ENCODE measurements at regions not wholly inside any gene's neighbourhood (a gene's known extent, or its start where the extent isn't known, plus 50 kb on each side); places are given as distances from the start of the nearest gene placed in this dataset.

DNA sequence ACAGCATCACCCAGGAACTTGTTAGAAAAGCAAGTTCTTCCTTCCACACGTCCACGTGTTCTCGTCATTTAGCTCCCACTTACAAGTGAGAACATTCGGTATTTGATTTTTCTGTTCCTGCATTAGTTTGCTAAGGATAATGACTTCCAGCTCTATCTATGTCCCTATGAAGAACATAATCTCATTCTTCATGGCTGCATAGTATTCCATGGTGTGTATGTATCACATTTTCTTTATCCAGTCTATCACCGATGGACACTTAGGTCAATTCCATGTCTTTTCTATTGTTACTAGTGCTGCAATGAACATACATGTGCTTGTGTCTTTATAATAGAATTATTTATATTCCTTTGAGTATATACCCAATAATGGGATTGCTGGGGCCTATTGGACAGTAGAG is 368.7 kb upstream of the RUNX1 start:
- BruUV-seq (replicated peaks), result no TSS peak
- intact Hi-C loops (cut with micrococcal nuclease), result no loop called here
- Mint-ChIP-seq H3K9me3 (ENCODE audit: unreplicated experiment) (peaks cover 12% of the 10 kb centered on the region), H3K27me3 (ENCODE audit: insufficient read depth, unreplicated experiment) (peaks cover 36% of the 10 kb centered on the region), H3K27ac (ENCODE audit: low read depth, unreplicated experiment) (no peak overlapping the region), H3K36me3 (ENCODE audit: insufficient read depth, unreplicated experiment) (no peaks in the 10 kb centered on the region), H3K4me3 (ENCODE audit: unreplicated experiment) (no peak overlapping the region), H3K4me1 (ENCODE audit: insufficient read depth, unreplicated experiment) (no peaks in the 10 kb centered on the region)
- TF ChIP-seq, protein P1, sequence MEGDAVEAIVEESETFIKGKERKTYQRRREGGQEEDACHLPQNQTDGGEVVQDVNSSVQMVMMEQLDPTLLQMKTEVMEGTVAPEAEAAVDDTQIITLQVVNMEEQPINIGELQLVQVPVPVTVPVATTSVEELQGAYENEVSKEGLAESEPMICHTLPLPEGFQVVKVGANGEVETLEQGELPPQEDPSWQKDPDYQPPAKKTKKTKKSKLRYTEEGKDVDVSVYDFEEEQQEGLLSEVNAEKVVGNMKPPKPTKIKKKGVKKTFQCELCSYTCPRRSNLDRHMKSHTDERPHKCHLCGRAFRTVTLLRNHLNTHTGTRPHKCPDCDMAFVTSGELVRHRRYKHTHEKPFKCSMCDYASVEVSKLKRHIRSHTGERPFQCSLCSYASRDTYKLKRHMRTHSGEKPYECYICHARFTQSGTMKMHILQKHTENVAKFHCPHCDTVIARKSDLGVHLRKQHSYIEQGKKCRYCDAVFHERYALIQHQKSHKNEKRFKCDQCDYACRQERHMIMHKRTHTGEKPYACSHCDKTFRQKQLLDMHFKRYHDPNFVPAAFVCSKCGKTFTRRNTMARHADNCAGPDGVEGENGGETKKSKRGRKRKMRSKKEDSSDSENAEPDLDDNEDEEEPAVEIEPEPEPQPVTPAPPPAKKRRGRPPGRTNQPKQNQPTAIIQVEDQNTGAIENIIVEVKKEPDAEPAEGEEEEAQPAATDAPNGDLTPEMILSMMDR (IDR thresholded peaks at IDR 0.05; ENCODE audit: unreplicated experiment), result no peak
- CTCF ChIA-PET, result interaction anchor here (0.6 kb wide), 1 partner anchor 164 kb away, joined by 3 read pairs; no protein-coding TSS in a partner anchor
- no peak for DNase-seq (ENCODE audit: unreplicated experiment)
- POLR2A ChIA-PET, result no interaction called here

DNA sequence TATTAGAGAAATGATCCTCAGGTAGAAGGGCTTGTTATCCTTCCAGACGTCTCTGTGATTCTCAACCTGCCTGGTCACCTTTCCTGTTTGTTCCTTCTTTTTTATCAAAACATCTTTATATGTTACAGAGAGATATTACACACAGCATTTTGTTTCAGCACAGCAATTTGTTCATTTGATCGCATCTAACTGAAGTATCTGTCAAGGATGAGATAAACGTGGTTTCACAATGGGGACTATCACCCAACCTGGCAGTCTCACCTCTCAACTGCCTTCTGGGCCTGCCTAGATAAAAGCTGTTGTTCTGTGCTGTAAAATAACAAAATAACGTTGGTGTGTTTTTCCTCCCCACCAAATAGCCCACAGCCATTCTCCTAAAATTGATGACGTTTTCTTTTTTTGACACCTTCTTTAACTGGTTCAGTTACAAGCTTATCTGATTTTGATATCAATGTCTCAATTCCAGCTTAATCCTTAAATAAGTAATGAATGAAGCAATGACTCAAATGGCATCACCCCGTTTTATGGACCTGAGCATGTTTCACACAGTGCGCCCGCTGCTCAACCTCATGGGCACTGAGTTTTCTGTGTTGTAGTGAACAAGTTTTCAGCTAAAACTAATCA is 367.9 kb upstream of the RUNX1 start:
- Mint-ChIP-seq H3K9me3 (ENCODE audit: unreplicated experiment) (peaks cover 5% of the 10 kb centered on the region), H3K27ac (ENCODE audit: low read depth, unreplicated experiment) (no peak overlapping the region), H3K36me3 (ENCODE audit: insufficient read depth, unreplicated experiment) (no peaks in the 10 kb centered on the region), H3K4me3 (ENCODE audit: unreplicated experiment) (no peak overlapping the region), H3K27me3 (ENCODE audit: insufficient read depth, unreplicated experiment) (peaks cover 36% of the 10 kb centered on the region), H3K4me1 (ENCODE audit: insufficient read depth, unreplicated experiment) (no peaks in the 10 kb centered on the region)
- intact Hi-C loops (cut with micrococcal nuclease), result no loop called here
- ChIA-PET CTCF (interaction anchor here (0.6 kb wide), 1 partner anchor 163 kb away, joined by 3 read pairs; no protein-coding TSS in a partner anchor), POLR2A (no interaction called here)
- DNase-seq (ENCODE audit: unreplicated experiment), result no peak
- no TSS peak for BruUV-seq (replicated peaks)
- TF ChIP-seq, protein P1 (IDR thresholded peaks at IDR 0.05; ENCODE audit: unreplicated experiment), result no peak

DNA sequence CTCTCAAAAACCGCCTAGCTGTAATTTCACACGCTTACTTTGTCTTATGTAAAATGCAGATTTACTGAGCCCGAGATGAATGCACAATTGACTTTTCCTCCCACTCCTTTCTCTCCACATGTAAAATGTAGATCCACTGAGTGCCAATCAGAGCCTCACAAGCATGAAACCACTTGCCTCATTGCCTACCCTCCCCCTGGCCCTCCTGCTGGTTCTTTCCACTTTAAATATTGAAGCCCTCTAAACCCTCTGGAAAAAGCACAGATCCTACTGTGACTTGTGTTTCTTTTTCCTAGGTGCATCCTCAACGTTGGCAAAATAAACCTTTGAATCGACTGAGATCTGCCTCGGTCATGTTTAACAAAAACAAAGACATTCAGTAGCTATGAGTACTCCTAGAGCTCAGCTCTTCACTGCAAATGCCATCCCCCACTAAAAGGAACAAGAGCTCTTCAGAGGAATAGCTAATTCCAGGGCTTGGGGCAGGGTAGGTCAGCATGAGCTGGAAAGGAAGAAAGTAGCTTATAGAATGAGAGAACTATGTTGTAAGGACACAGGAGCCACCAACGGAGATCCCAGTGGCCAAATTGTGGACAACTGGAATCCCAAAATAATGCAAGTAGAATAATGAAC is 365.5 kb upstream of the RUNX1 start:
- Mint-ChIP-seq H3K9me3 (ENCODE audit: unreplicated experiment) (no peaks in the 10 kb centered on the region), H3K27me3 (ENCODE audit: insufficient read depth, unreplicated experiment) (peaks cover 36% of the 10 kb centered on the region), H3K36me3 (ENCODE audit: insufficient read depth, unreplicated experiment) (no peaks in the 10 kb centered on the region), H3K27ac (ENCODE audit: low read depth, unreplicated experiment) (no peak overlapping the region), H3K4me1 (ENCODE audit: insufficient read depth, unreplicated experiment) (no peaks in the 10 kb centered on the region), H3K4me3 (ENCODE audit: unreplicated experiment) (no peak overlapping the region)
- ChIA-PET CTCF (no interaction called here), POLR2A (interaction anchor here (0.6 kb wide), 1 partner anchor 225 kb away, joined by 3 read pairs; no protein-coding TSS in a partner anchor)
- intact Hi-C loops (cut with micrococcal nuclease), result no loop called here
- no TSS peak for BruUV-seq (replicated peaks)
- DNase-seq (ENCODE audit: unreplicated experiment), result no peak
- TF ChIP-seq, protein P1 (IDR thresholded peaks at IDR 0.05; ENCODE audit: unreplicated experiment), result no peak

DNA sequence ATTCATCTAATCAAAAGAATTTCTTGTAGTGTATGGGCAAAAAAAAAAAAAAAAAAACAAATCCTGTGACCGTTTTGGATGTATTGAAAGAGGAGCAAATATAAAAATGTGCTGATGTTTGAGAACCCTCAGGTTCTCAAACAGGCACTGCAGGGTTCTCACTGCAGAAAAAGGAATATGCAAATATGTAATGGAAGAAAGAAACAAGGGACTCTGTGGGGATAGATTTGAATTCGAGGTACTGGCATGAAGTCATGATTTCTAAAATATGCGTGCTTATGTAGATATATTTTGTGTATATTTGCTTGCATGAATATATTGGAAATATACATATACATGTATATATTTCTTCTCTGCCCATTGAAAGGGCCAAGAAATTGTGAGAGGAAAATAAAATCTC is 365.0 kb upstream of the RUNX1 start:
- BruUV-seq (replicated peaks), result no TSS peak
- ChIA-PET CTCF (interaction anchor here (0.8 kb wide), 1 partner anchor 14 kb away, joined by 3 read pairs; no protein-coding TSS in a partner anchor), POLR2A (no interaction called here)
- Mint-ChIP-seq H3K27me3 (ENCODE audit: insufficient read depth, unreplicated experiment) (peaks cover 36% of the 10 kb centered on the region), H3K36me3 (ENCODE audit: insufficient read depth, unreplicated experiment) (no peaks in the 10 kb centered on the region), H3K9me3 (ENCODE audit: unreplicated experiment) (no peaks in the 10 kb centered on the region), H3K27ac (ENCODE audit: low read depth, unreplicated experiment) (no peak overlapping the region), H3K4me1 (ENCODE audit: insufficient read depth, unreplicated experiment) (no peaks in the 10 kb centered on the region), H3K4me3 (ENCODE audit: unreplicated experiment) (no peak overlapping the region)
- TF ChIP-seq, protein P1 (IDR thresholded peaks at IDR 0.05; ENCODE audit: unreplicated experiment), result no peak
- intact Hi-C loops (cut with micrococcal nuclease), result no loop called here
- DNase-seq (ENCODE audit: unreplicated experiment), result no peak

Data from MCF 10A (cell line).